Fibroblast of the conjunctiva (primary cell): ENCODE measurements at regions not wholly inside any gene's neighbourhood (a gene's known extent, or its start where the extent isn't known, plus 50 kb on each side); places are given as distances from the start of the nearest gene placed in this dataset.
A peak's percentile ranks its signal among the peaks of the same experiment; 100 is the strongest.

Experiments
- DNase-seq: peaks from one replicate; pipeline ENCODE4 v3.0.0-alpha.2; 2010; ENCODE audit warnings: low read depth

DNA sequence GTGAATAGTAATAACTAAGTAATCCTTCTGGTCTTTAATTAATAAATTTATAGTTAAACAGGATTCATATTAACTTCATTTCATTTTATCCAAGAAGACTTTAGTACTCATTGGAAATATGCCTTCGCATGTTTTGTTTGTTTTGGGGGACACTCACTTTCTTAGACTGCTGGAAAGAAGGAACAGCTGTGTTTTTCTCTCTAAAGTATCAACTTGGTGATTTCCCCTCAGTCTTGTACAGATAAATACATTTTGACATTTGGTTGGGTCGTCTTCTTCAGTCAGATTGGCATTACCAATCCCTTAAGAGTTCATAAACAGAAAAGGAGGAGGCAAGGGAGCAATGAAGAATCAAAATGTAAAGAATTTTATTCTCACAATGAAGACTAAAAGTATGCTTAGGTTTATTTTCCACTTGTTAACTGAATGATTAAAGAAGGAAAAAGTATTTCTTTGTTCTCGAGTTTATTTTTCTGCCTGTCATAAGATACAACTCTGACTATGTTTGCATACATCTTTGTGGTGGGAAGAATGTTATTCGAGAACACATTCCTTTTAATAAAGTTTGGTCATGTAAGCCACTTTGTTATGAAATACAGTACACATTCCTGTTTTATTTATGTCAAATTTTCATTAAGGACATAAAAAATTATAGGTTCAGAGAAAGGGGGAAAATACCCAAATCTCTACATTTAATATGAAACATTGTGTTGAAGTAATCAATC, 140.2 kb downstream of the GMNC start:
- no peak for DNase-seq

DNA sequence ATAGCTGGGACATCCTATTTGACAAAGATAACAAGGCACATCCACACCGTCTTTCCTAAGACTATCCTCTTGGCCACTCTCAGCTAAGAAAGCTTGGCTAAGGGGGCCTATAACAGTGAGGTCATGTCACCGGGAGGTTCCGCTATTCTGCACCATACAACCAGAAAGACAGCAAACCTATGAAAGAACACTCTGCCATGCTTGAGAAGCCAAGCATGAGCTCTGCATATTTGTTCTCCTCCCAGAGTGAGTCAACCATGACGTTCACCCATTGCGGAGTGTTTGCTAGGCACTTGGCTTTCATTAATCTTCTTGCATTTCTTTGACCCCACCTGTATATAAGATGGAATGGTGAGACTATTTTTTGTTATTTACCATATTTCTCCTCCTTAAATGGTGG, 141.2 kb downstream of the GMNC start:
- no peak for DNase-seq

DNA sequence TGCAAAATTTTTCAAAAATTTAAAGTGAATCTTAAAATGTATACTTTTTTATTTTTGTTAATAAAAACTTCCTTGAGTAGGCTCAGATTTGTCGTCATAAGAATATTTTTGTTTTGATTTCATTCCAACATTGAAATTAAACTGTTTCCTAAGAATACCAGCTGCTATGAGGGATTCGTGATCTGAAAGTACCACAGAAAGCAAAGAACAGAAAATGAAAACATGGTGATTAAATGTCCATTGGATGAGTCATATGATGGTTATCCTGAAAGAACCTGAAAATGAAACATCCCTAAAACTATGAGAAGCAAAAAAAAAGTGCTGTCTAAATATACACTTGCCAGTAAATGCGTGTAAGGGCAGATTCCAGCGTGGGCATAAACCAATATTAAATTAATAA, 143.8 kb downstream of the GMNC start:
- peak; percentile 16 for DNase-seq

DNA sequence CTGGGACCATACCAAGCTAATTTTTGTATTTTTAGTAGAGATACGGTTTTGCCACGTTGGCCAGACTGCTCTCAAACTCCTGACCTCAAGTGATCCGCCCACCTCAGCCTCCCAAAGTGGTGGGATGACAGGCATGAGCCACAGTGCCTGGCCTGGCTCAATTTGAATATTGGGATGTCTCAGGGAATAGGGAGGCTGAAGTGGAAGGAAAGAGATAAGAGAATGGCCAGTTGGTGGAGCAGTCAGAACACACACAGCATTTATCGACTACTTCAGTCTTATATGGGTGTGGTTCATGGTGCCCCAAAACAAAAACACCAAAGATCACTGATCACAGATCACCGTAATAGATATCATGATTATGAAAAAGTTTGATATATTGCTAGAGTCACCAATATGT, 144.4 kb downstream of the GMNC start:
- no peak for DNase-seq

DNA sequence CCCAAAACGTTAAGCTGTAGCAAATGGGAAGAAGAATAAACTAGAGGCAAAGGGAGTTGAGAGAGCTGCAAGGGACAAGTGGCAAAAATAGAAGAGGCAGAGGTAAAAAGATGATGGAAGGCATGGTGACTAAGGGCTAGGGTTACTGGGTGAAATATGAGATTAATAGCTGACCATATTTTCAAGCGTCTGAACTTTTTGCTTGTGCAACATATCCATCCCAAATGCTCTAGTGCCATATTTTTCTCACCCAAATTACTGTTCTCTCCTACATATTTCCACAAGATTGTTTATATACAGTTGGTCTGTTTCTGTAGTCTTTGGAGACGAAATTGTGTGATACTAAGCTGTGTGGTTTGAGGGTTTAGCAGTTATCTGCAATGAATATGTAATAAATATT, 145.5 kb downstream of the GMNC start:
- DNase-seq: no peak

DNA sequence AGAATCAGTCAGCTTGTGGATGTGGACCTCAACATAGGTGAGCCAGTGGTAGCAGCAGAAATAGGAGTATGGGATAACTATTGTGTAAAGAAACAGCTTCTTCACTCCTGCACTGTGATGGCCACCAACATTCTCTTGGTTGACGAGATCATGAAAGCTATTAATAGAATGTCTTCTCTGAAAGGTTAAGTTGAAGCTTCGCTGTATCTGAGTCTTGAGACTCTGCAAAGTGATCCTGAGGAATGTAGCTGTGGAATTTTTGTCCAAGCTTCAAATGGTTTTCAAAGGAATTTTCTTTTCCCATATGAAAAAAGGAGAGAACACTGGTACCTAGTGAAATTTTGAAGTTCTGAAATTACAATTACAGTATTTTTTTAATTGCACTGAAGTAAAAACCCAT, 146.3 kb downstream of the GMNC start:
- no peak for DNase-seq

DNA sequence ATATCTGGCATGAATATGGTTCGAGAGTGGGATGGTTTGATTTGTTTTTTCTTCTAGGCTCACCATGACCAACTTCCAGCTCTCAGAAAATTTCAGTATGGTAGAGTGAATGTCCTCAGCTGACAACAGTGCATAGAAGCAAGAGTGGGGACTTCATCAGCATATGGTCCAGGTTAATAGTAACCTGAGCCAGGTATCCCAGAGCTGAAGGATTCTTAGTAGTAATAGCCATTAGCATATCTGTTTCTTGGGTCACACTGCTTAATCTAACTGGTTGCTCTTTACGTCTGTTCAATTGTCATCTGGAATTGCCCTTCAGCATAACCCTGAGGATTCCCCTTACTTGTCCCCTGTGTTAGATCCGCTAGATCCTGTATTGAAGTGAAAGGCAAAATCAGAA, 151.8 kb downstream of the GMNC start:
- no peak for DNase-seq

DNA sequence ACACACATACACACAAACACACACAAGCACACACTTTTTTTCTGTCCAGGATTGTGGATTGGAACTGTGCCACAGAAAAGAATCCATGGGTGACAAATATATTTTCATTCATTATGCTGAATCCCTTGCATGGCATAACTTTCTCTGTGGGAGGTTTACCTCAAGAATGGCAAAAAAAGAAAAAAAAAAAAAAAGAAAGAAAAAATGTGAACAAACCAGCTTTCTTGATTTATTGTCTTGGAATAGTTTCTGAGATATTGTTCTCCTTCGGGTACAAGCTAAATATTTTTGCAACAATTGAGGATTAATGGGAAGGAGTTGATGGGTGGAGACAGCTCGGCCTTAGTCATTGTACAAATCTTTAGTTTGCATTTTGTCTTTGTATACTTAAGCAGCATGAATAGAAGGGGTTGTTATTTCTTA, 153.1 kb downstream of the GMNC start:
- no peak for DNase-seq
